ENCODE measurements at regions not wholly inside any gene's neighbourhood (a gene's known extent, or its start where the extent isn't known, plus 50 kb on each side); places are given as distances from the start of the nearest gene placed in this dataset.

DNA sequence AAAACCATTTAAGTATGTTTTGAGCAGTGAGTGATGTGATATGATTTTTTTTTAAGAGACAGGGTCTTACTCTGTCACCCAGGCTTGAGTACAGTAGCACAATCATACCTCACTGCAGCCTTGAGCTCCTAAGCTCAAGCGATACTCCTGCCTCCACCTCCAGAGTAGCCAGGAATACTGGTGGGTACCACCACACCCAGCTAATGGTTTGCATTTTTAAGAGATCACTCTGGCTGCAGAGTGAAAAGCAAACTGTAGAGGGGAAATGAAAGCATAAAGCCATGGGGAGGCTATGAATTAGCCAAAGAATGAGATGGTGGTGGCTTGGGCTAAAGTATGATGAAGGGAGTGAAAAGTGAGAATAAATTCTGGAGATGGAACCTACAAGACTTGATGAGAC, 199.1 kb downstream of the HINT1 start:
- 100% methylated on average over 1 of the region's 1 CpG for WGBS, 2 donors
- Histone ChIP-seq H3K27ac (no peak overlapping the region), H3K4me1 (no peaks in the 10 kb centered on the region), H3K27me3 (no peaks in the 10 kb centered on the region), H3K9me3 (no peaks in the 10 kb centered on the region), H3K4me3 (replicated peaks in 1 of 3) (no peak overlapping the region), H3K36me3 (no peaks in the 10 kb centered on the region)
- no peak for DNase-seq
- TF ChIP-seq, protein P1, sequence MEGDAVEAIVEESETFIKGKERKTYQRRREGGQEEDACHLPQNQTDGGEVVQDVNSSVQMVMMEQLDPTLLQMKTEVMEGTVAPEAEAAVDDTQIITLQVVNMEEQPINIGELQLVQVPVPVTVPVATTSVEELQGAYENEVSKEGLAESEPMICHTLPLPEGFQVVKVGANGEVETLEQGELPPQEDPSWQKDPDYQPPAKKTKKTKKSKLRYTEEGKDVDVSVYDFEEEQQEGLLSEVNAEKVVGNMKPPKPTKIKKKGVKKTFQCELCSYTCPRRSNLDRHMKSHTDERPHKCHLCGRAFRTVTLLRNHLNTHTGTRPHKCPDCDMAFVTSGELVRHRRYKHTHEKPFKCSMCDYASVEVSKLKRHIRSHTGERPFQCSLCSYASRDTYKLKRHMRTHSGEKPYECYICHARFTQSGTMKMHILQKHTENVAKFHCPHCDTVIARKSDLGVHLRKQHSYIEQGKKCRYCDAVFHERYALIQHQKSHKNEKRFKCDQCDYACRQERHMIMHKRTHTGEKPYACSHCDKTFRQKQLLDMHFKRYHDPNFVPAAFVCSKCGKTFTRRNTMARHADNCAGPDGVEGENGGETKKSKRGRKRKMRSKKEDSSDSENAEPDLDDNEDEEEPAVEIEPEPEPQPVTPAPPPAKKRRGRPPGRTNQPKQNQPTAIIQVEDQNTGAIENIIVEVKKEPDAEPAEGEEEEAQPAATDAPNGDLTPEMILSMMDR (IDR thresholded peaks at IDR 0.05), result no peak
- TF ChIP-seq POLR2A (IDR thresholded peaks at IDR 0.05), result no peak
- intact Hi-C loops (cut with DNase I), result no loop called here

DNA sequence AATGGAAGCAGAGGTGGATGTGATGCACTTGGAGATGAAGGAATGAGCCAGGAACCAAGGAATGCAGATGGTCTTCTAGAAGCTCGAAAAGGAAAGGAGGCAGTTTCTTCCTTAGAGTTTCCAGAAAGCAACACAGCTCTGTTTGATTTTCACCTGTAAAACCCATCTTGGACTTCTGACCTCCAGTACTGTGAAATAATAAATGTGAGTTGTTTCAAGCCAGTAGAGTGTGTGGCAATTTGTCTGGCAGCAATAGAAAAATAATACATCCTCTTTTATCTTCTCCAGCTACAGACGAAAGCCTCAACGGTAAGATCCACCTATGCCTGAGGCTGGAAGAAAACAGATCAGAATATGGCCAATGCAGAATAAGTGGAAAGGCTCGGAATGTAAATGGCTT, 199.7 kb downstream of the HINT1 start:
- Histone ChIP-seq H3K9me3 (no peaks in the 10 kb centered on the region), H3K4me1 (no peaks in the 10 kb centered on the region), H3K27me3 (no peaks in the 10 kb centered on the region), H3K27ac (no peak overlapping the region), H3K4me3 (replicated peaks in 1 of 3) (no peak overlapping the region), H3K36me3 (no peaks in the 10 kb centered on the region)
- no peak for DNase-seq
- TF ChIP-seq, protein P1 (IDR thresholded peaks at IDR 0.05), result no peak
- no peak for TF ChIP-seq POLR2A (IDR thresholded peaks at IDR 0.05)
- WGBS, 2 donors, result 72 to 77% methylated on average over 4 of the region's 4 CpGs
- intact Hi-C loops (cut with DNase I), result no loop called here

DNA sequence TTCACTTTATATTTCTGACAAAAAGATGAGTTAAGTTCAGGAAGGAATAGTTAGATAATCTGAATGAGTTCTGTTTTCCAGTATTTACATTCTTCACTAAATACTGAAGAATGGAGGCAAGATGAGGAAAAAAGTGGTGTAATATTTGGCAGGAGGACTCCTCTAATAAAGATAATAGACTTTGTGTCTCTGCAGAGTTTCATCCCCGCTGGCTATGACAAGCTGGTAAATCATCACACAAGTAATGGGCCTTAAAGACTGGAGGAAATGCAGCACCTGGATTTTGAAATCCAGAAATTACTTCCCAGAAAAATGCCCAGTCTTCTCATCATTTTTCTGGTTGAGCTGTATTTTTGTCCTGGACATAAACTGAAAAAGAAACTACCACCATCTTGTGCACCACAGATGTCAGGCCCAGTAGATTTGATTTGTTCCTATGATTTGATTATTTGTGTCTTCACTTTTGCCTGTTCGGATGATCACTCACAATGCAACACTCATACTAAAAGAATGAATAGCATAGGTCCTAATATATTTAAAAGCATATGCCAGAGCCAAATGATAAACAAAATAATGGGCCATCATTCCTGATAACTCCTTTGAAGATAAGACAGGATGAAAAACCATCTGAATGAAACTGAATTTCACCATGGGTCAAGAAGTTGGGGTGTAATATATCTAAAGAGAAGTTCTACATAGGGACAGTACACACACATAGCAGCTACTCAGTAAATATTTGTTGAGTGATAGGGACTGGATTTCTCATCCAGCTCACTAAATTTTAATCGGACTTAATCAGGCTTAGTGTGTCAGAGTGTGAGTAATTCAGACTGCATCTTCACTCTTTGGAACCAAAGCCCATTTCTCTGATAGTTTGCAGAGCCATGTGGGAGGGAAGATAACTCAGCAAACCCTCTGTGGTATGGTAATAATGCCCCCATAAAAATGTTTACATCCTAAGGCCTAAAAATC, 200.5 kb downstream of the HINT1 start:
- no peak overlapping the region for H3K27ac ChIP-seq

DNA sequence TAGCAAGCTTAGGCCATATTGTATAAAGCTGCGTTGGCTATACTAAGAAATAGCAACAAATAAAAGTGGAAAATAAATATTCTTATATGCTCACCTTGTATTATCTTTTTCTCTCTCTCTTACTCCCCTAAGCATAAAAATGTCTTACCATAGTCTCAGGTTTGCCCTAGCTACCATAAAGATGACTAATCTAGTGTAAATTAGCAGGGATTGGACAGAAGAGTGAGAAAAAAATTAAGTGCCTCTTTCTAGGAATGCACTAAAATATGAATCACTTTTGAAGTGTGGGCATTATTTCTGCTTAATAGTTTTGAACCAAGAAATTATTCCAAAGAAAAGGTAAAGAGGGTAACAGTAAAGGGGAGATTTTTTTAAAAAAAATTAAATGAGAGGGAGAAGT, 201.3 kb downstream of the HINT1 start:
- no peaks in the 10 kb centered on the region for H3K36me3 ChIP-seq
- no peaks in the 10 kb centered on the region for H3K4me1 ChIP-seq
- intact Hi-C loops (cut with DNase I), result no loop called here
- H3K27me3 ChIP-seq, result no peaks in the 10 kb centered on the region
- H3K27ac ChIP-seq, result no peak overlapping the region
- no peak for DNase-seq
- 89 to 96% methylated on average over 1 of the region's 1 CpG for WGBS, 2 donors
- TF ChIP-seq, protein P1 (IDR thresholded peaks at IDR 0.05), result no peak
- TF ChIP-seq POLR2A (IDR thresholded peaks at IDR 0.05), result no peak
- no peaks in the 10 kb centered on the region for H3K9me3 ChIP-seq
- H3K4me3 ChIP-seq (replicated peaks in 1 of 3), result no peak overlapping the region

More for the DNA sequence above, 200.5 kb downstream of the HINT1 start:
- TF ChIP-seq POLR2A (IDR thresholded peaks at IDR 0.05), result no peak
- TF ChIP-seq, protein P1 (IDR thresholded peaks at IDR 0.05), result no peak
- no peak for DNase-seq
- H3K4me1 ChIP-seq, result no peaks in the 10 kb centered on the region
- no peak overlapping the region for H3K4me3 ChIP-seq (replicated peaks in 1 of 3)
- H3K36me3 ChIP-seq, result no peaks in the 10 kb centered on the region
- no peaks in the 10 kb centered on the region for H3K9me3 ChIP-seq
- no peaks in the 10 kb centered on the region for H3K27me3 ChIP-seq
- intact Hi-C loops (cut with DNase I), result no loop called here
- 89 to 90% methylated on average over 3 of the region's 3 CpGs for WGBS, 2 donors

DNA sequence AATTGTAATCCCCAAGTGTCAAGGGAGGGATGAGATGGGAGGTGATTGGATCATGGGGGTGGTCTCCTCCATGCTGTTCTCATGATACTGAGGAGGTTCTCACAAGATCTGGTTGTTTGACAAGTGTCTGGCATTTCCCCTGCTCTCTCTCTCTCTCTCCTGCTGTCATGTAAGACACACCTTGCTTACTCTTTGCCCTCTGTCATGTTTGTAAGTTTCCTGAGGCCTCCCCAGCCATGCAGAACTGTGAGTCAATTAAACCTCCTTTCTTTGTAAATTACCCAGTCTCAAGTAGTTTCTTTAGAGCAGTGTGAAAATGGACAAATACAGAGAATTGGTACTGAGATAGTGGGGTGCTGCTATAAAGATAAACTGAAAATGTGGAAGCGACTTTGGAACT, 207.9 kb downstream of the HINT1 start:
- no peaks in the 10 kb centered on the region for H3K9me3 ChIP-seq
- H3K27me3 ChIP-seq, result no peaks in the 10 kb centered on the region
- no peak for DNase-seq
- TF ChIP-seq, protein P1 (IDR thresholded peaks at IDR 0.05), result no peak
- no peak for TF ChIP-seq POLR2A (IDR thresholded peaks at IDR 0.05)
- no peak overlapping the region for H3K27ac ChIP-seq
- WGBS, 2 donors, result 90 to 93% methylated on average over 1 of the region's 1 CpG
- H3K36me3 ChIP-seq, result no peaks in the 10 kb centered on the region
- H3K4me3 ChIP-seq (replicated peaks in 1 of 3), result no peak overlapping the region
- H3K4me1 ChIP-seq, result no peaks in the 10 kb centered on the region
- intact Hi-C loops (cut with DNase I), result no loop called here

Data from thyroid gland (tissue), 4 donors.